ENCODE measurements at regions not wholly inside any gene's neighbourhood (a gene's known extent, or its start where the extent isn't known, plus 50 kb on each side); places are given as distances from the start of the nearest gene placed in this dataset.

DNA sequence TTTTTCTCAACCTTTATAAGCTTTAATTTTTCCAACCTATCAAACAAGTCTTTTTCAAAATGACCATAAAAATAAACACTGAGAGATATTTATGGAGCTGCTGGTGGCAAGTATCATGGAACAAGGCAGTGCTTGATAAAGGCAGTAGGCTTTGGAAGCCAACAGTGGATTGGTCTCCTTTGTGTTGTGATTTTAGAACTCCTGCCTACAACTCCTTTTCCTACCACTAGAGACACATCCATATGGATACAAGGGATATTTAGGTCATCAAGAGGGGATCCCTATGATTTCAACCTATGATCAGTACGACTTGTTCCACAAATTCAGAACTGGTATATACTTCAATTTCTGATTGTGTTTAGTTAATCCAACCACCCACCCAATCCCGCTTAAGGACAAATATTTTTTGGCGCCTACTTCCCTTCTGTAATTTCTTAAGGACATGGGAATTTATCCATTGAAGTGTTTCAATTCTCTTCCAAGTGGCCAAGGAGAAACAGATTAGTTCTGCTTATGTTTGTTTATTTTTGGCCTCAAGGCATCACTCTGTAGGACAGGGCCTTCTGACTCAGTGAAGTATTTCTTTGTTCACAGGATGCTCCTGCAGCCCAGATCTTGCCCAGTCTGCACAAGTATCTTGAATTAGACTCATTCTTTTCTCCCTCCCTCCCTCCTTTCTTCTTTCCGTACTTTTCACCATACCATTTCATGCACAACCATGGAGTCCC, 2119.6 kb upstream of the PIK3C3 start:
- Histone ChIP-seq H3K4me2 (ENCODE audit: insufficient read depth in 1 of 2, low read depth in 2 of 2, low read length in 2 of 2) (no peak overlapping the region), H3K4me1 (replicated peaks in 1 of 4; ENCODE audit: control insufficient read depth in 3 of 4, insufficient read depth in 4 of 4, low read length in 3 of 4) (no peaks in the 10 kb centered on the region), H3K4me3 (ENCODE audit: extremely low read depth in 1 of 4, insufficient read depth in 2 of 4, low read depth in 3 of 4, low read length in 4 of 4) (no peak overlapping the region), H3K9ac (replicated peaks in 1 of 4; ENCODE audit: extremely low read depth in 1 of 4, low read depth in 3 of 4, low read length in 3 of 4) (no peak overlapping the region), H2BK12ac (ENCODE audit: low read depth, low read length) (no peak overlapping the region), H3K14ac (ENCODE audit: insufficient read length) (no peak overlapping the region), H3K4ac (replicated peaks; ENCODE audit: insufficient read length, low read depth, low read length) (no peak overlapping the region), H2AK5ac (ENCODE audit: low read depth, low read length) (no peak overlapping the region), H3K27me3 (replicated peaks in 1 of 4; ENCODE audit: control insufficient read depth in 3 of 4, extremely low read depth in 1 of 4, insufficient read depth in 3 of 4, low read length in 3 of 4) (peaks cover 0 to under 1% (median 0%) of the 10 kb centered on the region in 4 experiments; a peak in 1 of 7 replicates), H4K8ac (ENCODE audit: extremely low read depth, insufficient read depth, low read length) (no peak overlapping the region), H4K91ac (replicated peaks; ENCODE audit: insufficient read length, low read length) (no peak overlapping the region), H4K20me1 (replicated peaks in 1 of 2; ENCODE audit: control insufficient read depth in 1 of 2, insufficient read depth in 2 of 2, low read length in 2 of 2) (no peaks in the 10 kb centered on the region), H2BK15ac (ENCODE audit: low read length) (no peak overlapping the region), H3K23me2 (ENCODE audit: low read depth, low read length) (peaks cover 2% of the 10 kb centered on the region; the same call in 1 of the 2 replicates), H2BK120ac (replicated peaks; ENCODE audit: low read depth, low read length) (no peak overlapping the region), H4K5ac (ENCODE audit: insufficient read length, low read depth, low read length) (no peak overlapping the region), H3K56ac (replicated peaks; ENCODE audit: insufficient read length, low read depth, low read length) (no peak overlapping the region), H3K9me3 (ENCODE audit: insufficient read depth in 2 of 2, low read depth in 1 of 2, low read length in 1 of 2) (no peaks in the 10 kb centered on the region), H3K79me1 (ENCODE audit: low read depth, low read length) (no peaks in the 10 kb centered on the region), H3K36me3 (ENCODE audit: control insufficient read depth in 2 of 4, insufficient read depth in 4 of 4, low read length in 3 of 4) (no peaks in the 10 kb centered on the region), H3K18ac (ENCODE audit: extremely low read depth, low read length) (no peak overlapping the region), H3K23ac (ENCODE audit: insufficient read length) (no peak overlapping the region), H3K79me2 (ENCODE audit: control insufficient read depth in 1 of 2, insufficient read depth in 2 of 2, low read length in 2 of 2) (no peaks in the 10 kb centered on the region), H3K27ac (ENCODE audit: low read depth, low read length) (no peak overlapping the region), H2BK5ac (ENCODE audit: low read depth, low read length) (no peak overlapping the region), H2AFZ (ENCODE audit: low read length) (no peak overlapping the region), H2BK20ac (ENCODE audit: low read length) (no peak overlapping the region)
- 91% methylated on average over 4 of the region's 4 CpGs; no CpG with 5 or more reads in 1 of the 2 experiments for WGBS, 2 experiments (ENCODE audit: extremely low coverage in 1 of 2, insufficient coverage in 1 of 2, insufficient read length in 1 of 2, insufficient replicate concordance in 2 of 2, low coverage in 1 of 2, low lambda C conversion rate in 2 of 2, missing lambda C conversion rate in 1 of 2)
- ChIA-PET POLR2A (ENCODE audit: partially characterized antibody) (no interaction called here), CTCF (ENCODE audit: partially characterized antibody) (interaction anchor here (1.0 to 1.5 kb wide), 2 partner anchors 20 to 324 kb away, joined by 3 read pairs; no protein-coding TSS in a partner anchor)
- peak; percentile 28 for FAIRE-seq
- no peak for DNase-seq (ENCODE audit: low read depth in 1 of 2, low spot score in 2 of 2)
- TF ChIP-seq KDM1A (IDR thresholded peaks at IDR 0.05; ENCODE audit: borderline replicate concordance, low read length) (no peak), SP1 (IDR thresholded peaks at IDR 0.05; ENCODE audit: low read depth, low read length) (no peak), RAD21 (IDR thresholded peaks at IDR 0.05 in 1 of 2, conservative IDR thresholded peaks at IDR 0.05 in 1 of 2; ENCODE audit: low read depth in 2 of 2, low read length in 2 of 2) (peak; percentile 16 to 26; a peak in 2 of 4 replicates), SIRT6 (IDR thresholded peaks at IDR 0.05; ENCODE audit: low read length) (no peak), SRF (IDR thresholded peaks at IDR 0.05; ENCODE audit: low read depth, low read length) (no peak), POU5F1 (IDR thresholded peaks at IDR 0.05; ENCODE audit: low read depth, low read length) (no peak), SP4 (IDR thresholded peaks at IDR 0.05; ENCODE audit: low read length) (no peak)
- TF ChIP-seq, protein P1, sequence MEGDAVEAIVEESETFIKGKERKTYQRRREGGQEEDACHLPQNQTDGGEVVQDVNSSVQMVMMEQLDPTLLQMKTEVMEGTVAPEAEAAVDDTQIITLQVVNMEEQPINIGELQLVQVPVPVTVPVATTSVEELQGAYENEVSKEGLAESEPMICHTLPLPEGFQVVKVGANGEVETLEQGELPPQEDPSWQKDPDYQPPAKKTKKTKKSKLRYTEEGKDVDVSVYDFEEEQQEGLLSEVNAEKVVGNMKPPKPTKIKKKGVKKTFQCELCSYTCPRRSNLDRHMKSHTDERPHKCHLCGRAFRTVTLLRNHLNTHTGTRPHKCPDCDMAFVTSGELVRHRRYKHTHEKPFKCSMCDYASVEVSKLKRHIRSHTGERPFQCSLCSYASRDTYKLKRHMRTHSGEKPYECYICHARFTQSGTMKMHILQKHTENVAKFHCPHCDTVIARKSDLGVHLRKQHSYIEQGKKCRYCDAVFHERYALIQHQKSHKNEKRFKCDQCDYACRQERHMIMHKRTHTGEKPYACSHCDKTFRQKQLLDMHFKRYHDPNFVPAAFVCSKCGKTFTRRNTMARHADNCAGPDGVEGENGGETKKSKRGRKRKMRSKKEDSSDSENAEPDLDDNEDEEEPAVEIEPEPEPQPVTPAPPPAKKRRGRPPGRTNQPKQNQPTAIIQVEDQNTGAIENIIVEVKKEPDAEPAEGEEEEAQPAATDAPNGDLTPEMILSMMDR (IDR thresholded peaks at IDR 0.05; ENCODE audit: control extremely low read depth in 1 of 3, insufficient read depth in 1 of 3, low read depth in 1 of 3, low read length in 3 of 3), result peak in 1 of 3 experiments; percentile 37; a peak in 1 of 4 replicates

Measured in H1 (cell line).